GM18867 (cell line): ENCODE measurements at regions not wholly inside any gene's neighbourhood (a gene's known extent, or its start where the extent isn't known, plus 50 kb on each side); places are given as distances from the start of the nearest gene placed in this dataset.

Experiments
- ATAC-seq: cut with Tn5 transposase; IDR thresholded peaks from one replicate; pipeline ENCODE4 v1.9.1; 2021; ENCODE audit warnings: mild to moderate bottlenecking, moderate library complexity; ENCODE audit not compliant: unreplicated experiment

GRCh38 chr2:102078773-102079172 lies 63.8 kb upstream of the IL1R1 start:
- ATAC-seq: no peak

GRCh38 chr2:102080451-102081242 lies 61.9 kb upstream of the IL1R1 start:
- peak; percentile 49 for ATAC-seq

GRCh38 chr2:102081243-102081522 lies 61.4 kb upstream of the IL1R1 start:
- no peak for ATAC-seq

GRCh38 chr2:102081606-102082005 lies 60.9 kb upstream of the IL1R1 start:
- no peak for ATAC-seq

- ATAC-seq: peak; percentile 77
These were observed 59.8 kb upstream of the IL1R1 start for GRCh38 chr2:102082571-102083392.

- no peak for ATAC-seq
These were observed 59.2 kb upstream of the IL1R1 start for GRCh38 chr2:102083393-102083703.

- ATAC-seq: no peak
These were observed 57.9 kb upstream of the IL1R1 start for GRCh38 chr2:102084651-102085050.

GRCh38 chr2:102085238-102085637 lies 57.3 kb upstream of the IL1R1 start:
- no peak for ATAC-seq

GRCh38 chr2:102086150-102086872 lies 56.2 kb upstream of the IL1R1 start:
- no peak for ATAC-seq

- no peak for ATAC-seq
These were observed 51.4 kb upstream of the IL1R1 start for GRCh38 chr2:102091121-102091520.

GRCh38 chr2:102091908-102092307 lies 50.6 kb upstream of the IL1R1 start:
- ATAC-seq: no peak

GRCh38 chr2:102092535-102092934 lies 50.0 kb upstream of the IL1R1 start:
- ATAC-seq: no peak
